Thyroid gland (tissue), 4 donors: ENCODE measurements at regions not wholly inside any gene's neighbourhood (a gene's known extent, or its start where the extent isn't known, plus 50 kb on each side); places are given as distances from the start of the nearest gene placed in this dataset.

Experiments used
- DNase-seq, 2 donors: peaks; one replicate each; pipeline ENCODE4 v3.0.0-alpha.2; 2019
- H3K27ac ChIP-seq, 3 donors: fragments of 200-600 bp; sonication (generic); 1 replicate in 2 of 3; 2 replicates in 1 of 3; pipeline ENCODE4 v1.5.1; 2016 to 2019; ENCODE audit warnings: mild to moderate bottlenecking in 1 of 3, moderate library complexity in 1 of 3
- H3K27me3 ChIP-seq: fragments of 200-600 bp; sonication (generic); one replicate; pipeline ENCODE4 v1.5.1; 2019
- H3K36me3 ChIP-seq, 2 donors: fragments of 200-600 bp; sonication (generic); one replicate each; pipeline ENCODE4 v1.5.1; 2016 to 2019
- H3K4me1 ChIP-seq, 2 donors: fragments of 200-600 bp; sonication (generic); one replicate each; pipeline ENCODE4 v1.5.1; 2017 to 2019
- H3K4me3 ChIP-seq, 3 donors: fragments of 200-600 bp; sonication (generic); replicated peaks in 1 of 3; 1 replicate in 2 of 3; 2 replicates in 1 of 3; pipeline ENCODE4 v1.5.1; 2016; ENCODE audit warnings: mild to moderate bottlenecking in 1 of 3
- H3K9me3 ChIP-seq: fragments of 200-600 bp; sonication (generic); one replicate; pipeline ENCODE4 v1.5.1; 2017
- POLR2A ChIP-seq, 2 donors: fragments of 450-650 bp; IDR thresholded peaks; one replicate each; pipeline ENCODE4 v1.6.1; 2017; ENCODE audit warnings: antibody characterized with exemption in 2 of 2, mild to moderate bottlenecking in 2 of 2, moderate library complexity in 1 of 2
- whole genome bisulfite sequencing, 2 donors: methylation state at CpG; one replicate each; pipeline ENCODE4 v1.1.5; 2017; 5-methylcytosine and 5-hydroxymethylcytosine counted together
- intact Hi-C: fragments of 100-400 bp; cut with DNase I; formaldehyde crosslinking; loops from one replicate; pipeline ENCODE4 v1.15.1; 2023
- TF ChIP-seq, protein P1 (sequence below), 6 experiments: fragments of 200-600 bp in 3 of 6; fragments of 450-650 bp in 3 of 6; sonication (generic) in 3 of 6; IDR thresholded peaks; one replicate each; pipeline ENCODE4 v1.5.1; 2016 to 2019; ENCODE audit warnings: antibody characterized with exemption in 6 of 6, mild to moderate bottlenecking in 2 of 6, inconsistent platforms in 1 of 6, moderate library complexity in 1 of 6

DNA sequence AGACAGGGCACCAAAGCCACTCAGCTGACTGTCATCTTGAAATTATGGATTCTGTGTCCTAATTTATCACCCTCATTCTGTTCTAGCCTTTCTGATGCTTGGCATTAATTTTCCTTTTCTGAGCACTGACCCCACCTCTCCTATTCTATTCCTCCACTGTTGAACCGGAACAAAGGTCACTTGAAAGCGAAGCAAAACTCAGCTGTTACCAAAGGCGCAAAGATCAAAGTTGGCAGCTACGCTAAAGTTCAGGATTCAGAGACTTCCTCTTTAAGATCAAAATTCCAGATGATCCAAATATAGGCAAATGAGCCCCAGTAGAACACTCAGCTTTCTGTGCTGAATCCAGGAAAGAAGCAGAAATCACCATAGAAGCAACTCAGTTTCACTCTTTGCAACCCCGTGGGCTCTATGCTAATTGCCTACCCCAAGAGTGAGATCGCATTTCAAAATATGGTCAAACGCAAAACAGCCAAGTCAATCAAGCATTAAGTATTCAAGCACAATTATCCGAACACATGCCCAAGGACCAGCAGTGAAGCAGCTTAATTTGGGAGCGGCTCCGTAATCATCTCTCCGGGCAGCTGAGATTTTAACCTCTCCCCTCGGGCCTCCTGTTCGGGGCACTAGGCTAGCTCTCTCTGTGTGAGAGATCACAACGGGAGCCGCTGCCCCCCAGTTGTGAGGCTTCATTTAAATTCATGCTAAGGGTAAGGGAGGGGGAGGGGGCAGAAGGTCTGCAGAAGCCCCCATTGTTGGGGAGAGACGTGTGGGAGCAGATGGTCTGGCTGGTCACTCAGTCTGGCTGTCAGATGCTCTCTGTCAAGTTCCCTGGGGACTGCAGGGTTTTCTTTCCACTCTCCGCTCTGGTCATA is 288.6 kb downstream of the ELAVL2 start:
- H3K27me3 ChIP-seq: no peaks in the 10 kb centered on the region
- TF ChIP-seq POLR2A (IDR thresholded peaks at IDR 0.05): no peak
- TF ChIP-seq, protein P1, sequence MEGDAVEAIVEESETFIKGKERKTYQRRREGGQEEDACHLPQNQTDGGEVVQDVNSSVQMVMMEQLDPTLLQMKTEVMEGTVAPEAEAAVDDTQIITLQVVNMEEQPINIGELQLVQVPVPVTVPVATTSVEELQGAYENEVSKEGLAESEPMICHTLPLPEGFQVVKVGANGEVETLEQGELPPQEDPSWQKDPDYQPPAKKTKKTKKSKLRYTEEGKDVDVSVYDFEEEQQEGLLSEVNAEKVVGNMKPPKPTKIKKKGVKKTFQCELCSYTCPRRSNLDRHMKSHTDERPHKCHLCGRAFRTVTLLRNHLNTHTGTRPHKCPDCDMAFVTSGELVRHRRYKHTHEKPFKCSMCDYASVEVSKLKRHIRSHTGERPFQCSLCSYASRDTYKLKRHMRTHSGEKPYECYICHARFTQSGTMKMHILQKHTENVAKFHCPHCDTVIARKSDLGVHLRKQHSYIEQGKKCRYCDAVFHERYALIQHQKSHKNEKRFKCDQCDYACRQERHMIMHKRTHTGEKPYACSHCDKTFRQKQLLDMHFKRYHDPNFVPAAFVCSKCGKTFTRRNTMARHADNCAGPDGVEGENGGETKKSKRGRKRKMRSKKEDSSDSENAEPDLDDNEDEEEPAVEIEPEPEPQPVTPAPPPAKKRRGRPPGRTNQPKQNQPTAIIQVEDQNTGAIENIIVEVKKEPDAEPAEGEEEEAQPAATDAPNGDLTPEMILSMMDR (IDR thresholded peaks at IDR 0.05): no peak
- peaks cover 0 to 5% of the 10 kb centered on the region in 2 donors for H3K4me1 ChIP-seq
- H3K4me3 ChIP-seq: no peak overlapping the region
- no peak overlapping the region for H3K27ac ChIP-seq
- no peaks in the 10 kb centered on the region for H3K36me3 ChIP-seq
- 20 to 26% methylated on average over 14 to 17 of the region's 17 CpGs for WGBS, 2 donors
- DNase-seq: no peak
- intact Hi-C loops: no loop called here
- H3K9me3 ChIP-seq: no peaks in the 10 kb centered on the region

DNA sequence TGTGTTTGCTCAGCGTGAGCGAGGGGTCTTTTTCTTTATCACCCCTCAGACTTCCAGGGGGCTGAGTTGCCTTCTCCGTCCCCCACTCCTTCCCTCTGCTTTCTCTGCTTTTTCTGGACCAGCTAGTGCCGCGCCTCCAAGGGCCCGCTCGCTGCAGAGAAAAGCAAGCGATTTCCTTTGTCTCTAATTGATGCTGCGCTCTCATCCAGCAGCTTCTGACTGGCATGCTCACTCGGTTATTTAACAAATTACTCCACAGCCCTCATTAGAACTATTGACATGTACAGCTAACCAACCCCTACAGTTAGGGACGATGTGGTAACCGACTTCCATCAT is 288.0 kb downstream of the ELAVL2 start:
- Histone ChIP-seq H3K4me1 (peaks cover 0 to 5% of the 10 kb centered on the region in 2 donors), H3K27me3 (no peaks in the 10 kb centered on the region), H3K9me3 (no peaks in the 10 kb centered on the region), H3K4me3 (no peak overlapping the region), H3K36me3 (no peaks in the 10 kb centered on the region), H3K27ac (no peak overlapping the region)
- intact Hi-C loops: no loop called here
- 59 to 78% methylated on average over 12 of the region's 12 CpGs for WGBS, 2 donors
- TF ChIP-seq, protein P1 (IDR thresholded peaks at IDR 0.05): no peak
- no peak for DNase-seq

DNA sequence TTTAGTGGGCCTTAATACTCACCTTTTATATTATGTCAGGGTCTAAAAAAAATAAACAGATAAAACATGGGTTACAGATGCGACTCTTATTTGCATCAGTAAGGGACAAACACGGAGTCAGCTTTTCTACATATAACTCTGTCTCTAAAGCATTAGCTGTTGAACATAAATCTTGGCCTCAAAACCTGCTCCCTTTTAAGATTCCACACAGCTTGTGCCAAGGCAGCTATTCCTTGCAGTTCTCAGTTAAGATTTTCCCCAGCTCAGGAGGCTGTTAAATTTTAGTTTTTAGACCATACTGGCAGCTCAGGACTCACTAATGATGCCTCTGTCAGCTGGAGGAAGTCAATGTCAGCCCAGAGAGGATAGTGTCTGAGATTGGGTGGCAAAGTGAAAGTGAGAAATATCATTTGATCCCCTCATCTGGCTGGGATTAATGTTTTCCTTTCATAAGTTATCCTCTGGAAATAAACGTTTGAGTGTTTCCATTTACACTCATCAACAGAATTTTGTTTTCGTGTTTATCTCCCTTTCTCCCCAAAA is 287.5 kb downstream of the ELAVL2 start:
- no peaks in the 10 kb centered on the region for H3K27me3 ChIP-seq
- TF ChIP-seq POLR2A (IDR thresholded peaks at IDR 0.05): no peak
- TF ChIP-seq, protein P1 (IDR thresholded peaks at IDR 0.05): no peak
- H3K27ac ChIP-seq: no peak overlapping the region
- H3K36me3 ChIP-seq: no peaks in the 10 kb centered on the region
- H3K4me1 ChIP-seq: peaks cover 0 to 5% of the 10 kb centered on the region in 2 donors
- H3K9me3 ChIP-seq: no peaks in the 10 kb centered on the region
- 67 to 73% methylated on average over 4 of the region's 4 CpGs for WGBS, 2 donors
- intact Hi-C loops: no loop called here
- H3K4me3 ChIP-seq: no peak overlapping the region
- no peak for DNase-seq

DNA sequence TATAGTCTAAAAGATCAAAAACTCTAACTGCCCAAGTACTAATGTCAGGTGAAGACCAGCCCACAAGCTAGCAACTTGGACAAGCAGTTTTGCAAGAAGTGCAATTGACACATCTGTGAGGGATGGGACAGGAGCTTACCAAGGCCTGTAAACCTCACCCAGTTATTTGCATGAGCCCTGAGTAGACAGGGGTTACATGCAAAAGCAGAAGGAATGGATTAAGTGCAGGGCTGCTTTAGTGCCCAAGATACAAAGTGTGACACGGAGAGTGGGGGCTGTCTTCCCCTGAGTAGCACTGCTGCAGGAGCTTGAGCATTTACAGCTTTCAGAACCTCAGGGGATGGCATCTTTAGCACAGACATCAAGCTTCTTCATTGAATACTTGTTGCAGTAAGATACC is 286.7 kb downstream of the ELAVL2 start:
- intact Hi-C loops: no loop called here
- H3K27me3 ChIP-seq: no peaks in the 10 kb centered on the region
- no peaks in the 10 kb centered on the region for H3K9me3 ChIP-seq
- H3K4me1 ChIP-seq: peaks cover 0 to 5% of the 10 kb centered on the region in 2 donors
- DNase-seq: no peak
- H3K27ac ChIP-seq: no peak overlapping the region
- WGBS, 2 donors: 53 to 63% methylated on average over 1 of the region's 1 CpG
- H3K4me3 ChIP-seq: no peak overlapping the region
- no peaks in the 10 kb centered on the region for H3K36me3 ChIP-seq
- TF ChIP-seq POLR2A (IDR thresholded peaks at IDR 0.05): no peak
- TF ChIP-seq, protein P1 (IDR thresholded peaks at IDR 0.05): no peak

DNA sequence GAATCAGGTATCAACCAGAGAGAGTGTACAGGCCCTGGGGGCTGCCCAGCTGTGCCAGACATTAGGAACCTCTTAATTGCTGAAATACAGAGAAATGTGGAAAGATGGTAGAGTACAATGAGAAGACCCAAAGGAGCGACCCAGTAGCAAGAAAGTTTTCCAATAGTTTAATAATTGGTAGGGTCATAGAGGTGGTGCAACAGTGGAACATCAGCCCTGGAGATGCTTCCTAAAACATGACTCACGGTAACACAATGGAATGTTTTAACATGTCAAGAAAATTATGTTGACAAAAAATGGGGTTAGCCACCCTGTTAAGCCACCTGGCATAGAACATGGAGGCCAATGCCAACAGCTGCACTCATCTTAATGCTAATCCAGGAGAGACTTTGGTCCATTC is 284.1 kb downstream of the ELAVL2 start:
- Histone ChIP-seq H3K4me3 (no peak overlapping the region), H3K27me3 (no peaks in the 10 kb centered on the region), H3K9me3 (no peaks in the 10 kb centered on the region), H3K36me3 (no peaks in the 10 kb centered on the region), H3K27ac (no peak overlapping the region), H3K4me1 (peaks cover 0 to 5% of the 10 kb centered on the region in 2 donors)
- 89 to 92% methylated on average over 2 of the region's 2 CpGs for WGBS, 2 donors
- no peak for DNase-seq
- intact Hi-C loops: no loop called here
- TF ChIP-seq, protein P1 (IDR thresholded peaks at IDR 0.05): no peak
- TF ChIP-seq POLR2A (IDR thresholded peaks at IDR 0.05): no peak
